Keratinocyte (primary cell): ENCODE measurements at regions not wholly inside any gene's neighbourhood (a gene's known extent, or its start where the extent isn't known, plus 50 kb on each side); places are given as distances from the start of the nearest gene placed in this dataset.

Experiments used
- DNase-seq: peaks from one replicate; pipeline ENCODE4 v3.0.0-alpha.2; 2011; ENCODE audit warnings: low read depth, missing footprints, low spot score
- FAIRE-seq: peaks from 2 replicates; lab custom pipeline; 2011; peaks lifted over from hg19 to GRCh38; lab: Jason Lieb, UNC
- H2AFZ ChIP-seq: 2 replicates; pipeline ENCODE4 v1.6.0; 2012; ENCODE audit warnings: low read length, control low read depth, inconsistent platforms; ENCODE audit not compliant: control insufficient read depth
- H3K27ac ChIP-seq: 2 replicates; pipeline ENCODE4 v1.5.1; 2011; ENCODE audit warnings: low read length; ENCODE audit not compliant: control insufficient read depth, insufficient read depth
- H3K27me3 ChIP-seq: 3 replicates; pipeline ENCODE4 v1.6.0; 2011; ENCODE audit warnings: low read length; ENCODE audit not compliant: control insufficient read depth, insufficient read depth; ENCODE audit errors: extremely low read depth
- H3K36me3 ChIP-seq, 2 experiments: 2 replicates in 1 of 2; 3 replicates in 1 of 2; pipeline ENCODE4 v1.5.1; 2011; ENCODE audit warnings: low read length in 2 of 2, mild to moderate bottlenecking in 1 of 2; ENCODE audit not compliant: control insufficient read depth in 2 of 2, insufficient read depth in 2 of 2; ENCODE audit errors: extremely low read depth in 1 of 2
- H3K4me1 ChIP-seq: 3 replicates; pipeline ENCODE4 v1.5.1; 2011; ENCODE audit warnings: low read length; ENCODE audit not compliant: control insufficient read depth, insufficient read depth; ENCODE audit errors: extremely low read depth
- H3K4me2 ChIP-seq: 3 replicates; pipeline ENCODE4 v1.6.0; 2011; ENCODE audit warnings: low read depth, low read length; ENCODE audit not compliant: control insufficient read depth, insufficient read depth; ENCODE audit errors: extremely low read depth
- H3K4me3 ChIP-seq, 3 experiments: fragments of 200-600 bp in 1 of 3; sonication (generic) in 1 of 3; 2 replicates in 2 of 3; 3 replicates in 1 of 3; pipeline ENCODE4 v1.5.1; 2011 to 2016; ENCODE audit warnings: low read length in 3 of 3, mild to moderate bottlenecking in 3 of 3, control low read depth in 2 of 3, inconsistent platforms in 1 of 3, low read depth in 1 of 3, mixed read lengths in 1 of 3, mixed run types in 1 of 3, moderate library complexity in 1 of 3; ENCODE audit not compliant: control insufficient read depth in 2 of 3, insufficient read depth in 2 of 3; ENCODE audit errors: extremely low read depth in 1 of 3
- H3K79me2 ChIP-seq: 2 replicates; pipeline ENCODE4 v1.6.0; 2012; ENCODE audit warnings: low read length; ENCODE audit not compliant: control insufficient read depth, insufficient read depth
- H3K9ac ChIP-seq: 3 replicates; pipeline ENCODE4 v1.6.0; 2011; ENCODE audit warnings: low read length; ENCODE audit not compliant: control insufficient read depth, insufficient read depth; ENCODE audit errors: extremely low read depth
- H3K9me1 ChIP-seq: 3 replicates; pipeline ENCODE4 v1.6.0; 2011; ENCODE audit warnings: low read length; ENCODE audit not compliant: control insufficient read depth, insufficient read depth; ENCODE audit errors: extremely low read depth
- H3K9me3 ChIP-seq: 2 replicates; pipeline ENCODE4 v1.5.1; 2012; ENCODE audit warnings: low read depth, low read length; ENCODE audit not compliant: control insufficient read depth
- H4K20me1 ChIP-seq: 3 replicates; pipeline ENCODE4 v1.6.0; 2011; ENCODE audit warnings: low read length; ENCODE audit not compliant: control insufficient read depth, insufficient read depth; ENCODE audit errors: extremely low read depth
- EZH2 ChIP-seq: IDR thresholded peaks from one replicate; pipeline ENCODE4 v1.6.1; 2012; ENCODE audit warnings: inconsistent platforms, mild to moderate bottlenecking, low read length, moderate library complexity
- dilution Hi-C: fragments of 300-500 bp; cut with MboI; formaldehyde crosslinking; loops from one replicate; pipeline ENCODE4 v1.7.0; 2020; ENCODE audit warnings: low sequenced_read_pairs; ENCODE audit not compliant: extremely low pct_ligation_motif_present
- TF ChIP-seq, protein P1 (sequence below), 3 experiments: IDR thresholded peaks in 1 of 3; conservative IDR thresholded peaks in 1 of 3; optimal IDR thresholded peaks in 1 of 3; 2 replicates in 2 of 3; 3 replicates in 1 of 3; pipeline versions ENCODE3 to v1.5.1; 2011; ENCODE audit warnings: low read length in 3 of 3, mild to moderate bottlenecking in 3 of 3, moderate library complexity in 2 of 3, control low read depth in 1 of 3, inconsistent platforms in 1 of 3; ENCODE audit not compliant: insufficient read depth in 2 of 3; ENCODE audit errors: extremely low read depth in 1 of 3

DNA sequence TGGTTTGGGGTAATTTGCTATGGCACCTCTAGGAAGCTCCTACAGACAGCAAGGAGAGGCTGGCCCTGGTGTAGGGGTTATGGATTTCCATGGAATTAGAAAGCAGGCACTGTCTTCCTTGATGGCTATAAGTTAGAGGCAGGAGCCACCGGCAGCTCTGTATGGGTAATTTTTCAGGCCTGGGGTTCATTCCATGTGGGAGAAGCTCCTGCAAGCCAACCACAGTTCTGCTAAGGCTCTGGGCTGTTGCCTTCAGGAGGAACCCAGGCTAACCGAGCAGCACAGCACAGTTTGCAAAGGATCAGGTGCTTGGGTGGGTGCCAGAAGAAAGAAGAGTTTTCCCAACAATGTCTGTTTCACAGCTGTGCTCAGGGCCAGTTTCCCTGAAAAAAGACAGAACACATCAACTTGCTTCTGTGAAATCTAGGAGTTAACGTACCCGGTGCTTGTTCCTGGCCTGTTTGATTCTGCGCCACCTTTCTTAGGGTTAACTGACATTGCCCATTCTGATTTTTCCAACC lies 162.8 kb upstream of the MYLIP start:
- H3K79me2 ChIP-seq: no peaks in the 10 kb centered on the region
- TF ChIP-seq EZH2: no peak
- TF ChIP-seq, protein P1, sequence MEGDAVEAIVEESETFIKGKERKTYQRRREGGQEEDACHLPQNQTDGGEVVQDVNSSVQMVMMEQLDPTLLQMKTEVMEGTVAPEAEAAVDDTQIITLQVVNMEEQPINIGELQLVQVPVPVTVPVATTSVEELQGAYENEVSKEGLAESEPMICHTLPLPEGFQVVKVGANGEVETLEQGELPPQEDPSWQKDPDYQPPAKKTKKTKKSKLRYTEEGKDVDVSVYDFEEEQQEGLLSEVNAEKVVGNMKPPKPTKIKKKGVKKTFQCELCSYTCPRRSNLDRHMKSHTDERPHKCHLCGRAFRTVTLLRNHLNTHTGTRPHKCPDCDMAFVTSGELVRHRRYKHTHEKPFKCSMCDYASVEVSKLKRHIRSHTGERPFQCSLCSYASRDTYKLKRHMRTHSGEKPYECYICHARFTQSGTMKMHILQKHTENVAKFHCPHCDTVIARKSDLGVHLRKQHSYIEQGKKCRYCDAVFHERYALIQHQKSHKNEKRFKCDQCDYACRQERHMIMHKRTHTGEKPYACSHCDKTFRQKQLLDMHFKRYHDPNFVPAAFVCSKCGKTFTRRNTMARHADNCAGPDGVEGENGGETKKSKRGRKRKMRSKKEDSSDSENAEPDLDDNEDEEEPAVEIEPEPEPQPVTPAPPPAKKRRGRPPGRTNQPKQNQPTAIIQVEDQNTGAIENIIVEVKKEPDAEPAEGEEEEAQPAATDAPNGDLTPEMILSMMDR (optimal IDR thresholded peaks at IDR 0.05 in 1 of 3, IDR thresholded peaks at IDR 0.05 in 1 of 3, conservative IDR thresholded peaks at IDR 0.05 in 1 of 3; ENCODE audit: extremely low read depth in 1 of 3, insufficient read depth in 2 of 3, low read length in 3 of 3): no peak
- H2AFZ ChIP-seq: no peak overlapping the region
- DNase-seq (no peak), FAIRE-seq (no peak)
- peaks cover 36% of the 10 kb centered on the region for H3K4me1 ChIP-seq
- no peaks in the 10 kb centered on the region for H3K36me3 ChIP-seq
- no peak overlapping the region for H3K4me2 ChIP-seq
- no peaks in the 10 kb centered on the region for H3K9me3 ChIP-seq
- H3K27ac ChIP-seq: no peak overlapping the region
- H3K27me3 ChIP-seq: no peaks in the 10 kb centered on the region
- no peaks in the 10 kb centered on the region for H4K20me1 ChIP-seq
- H3K4me3 ChIP-seq: no peak overlapping the region
- no peak overlapping the region for H3K9ac ChIP-seq
- dilution Hi-C loops: no loop called here
- H3K9me1 ChIP-seq: no peaks in the 10 kb centered on the region

DNA sequence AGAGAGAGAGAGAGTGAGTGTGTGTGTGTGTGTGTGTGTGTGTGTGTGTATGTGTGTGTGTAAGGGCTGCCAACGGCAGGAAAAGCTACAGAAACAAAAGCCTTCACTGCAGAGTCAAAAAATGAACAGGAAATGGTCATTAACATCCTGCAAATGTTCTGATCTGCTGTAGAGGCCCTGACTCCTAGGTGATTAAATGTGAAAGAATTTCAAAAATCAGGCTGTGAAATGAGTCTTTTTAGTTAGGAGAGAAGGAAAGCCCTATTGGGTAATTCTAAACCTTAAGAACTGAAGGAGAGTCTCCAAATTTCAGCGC lies 166.5 kb upstream of the MYLIP start:
- Histone ChIP-seq H3K9me1 (no peaks in the 10 kb centered on the region), H3K4me1 (peaks cover 16% of the 10 kb centered on the region), H3K36me3 (no peaks in the 10 kb centered on the region), H3K9ac (no peak overlapping the region), H3K27ac (peak overlapping the region; percentile 42), H3K9me3 (no peaks in the 10 kb centered on the region), H3K4me3 (no peak overlapping the region), H2AFZ (peak overlapping the region; percentile 61), H3K79me2 (no peaks in the 10 kb centered on the region), H4K20me1 (no peaks in the 10 kb centered on the region), H3K4me2 (peak overlapping the region; percentile 43), H3K27me3 (no peaks in the 10 kb centered on the region)
- no peak for TF ChIP-seq EZH2
- TF ChIP-seq, protein P1 (optimal IDR thresholded peaks at IDR 0.05 in 1 of 3, IDR thresholded peaks at IDR 0.05 in 1 of 3, conservative IDR thresholded peaks at IDR 0.05 in 1 of 3; ENCODE audit: extremely low read depth in 1 of 3, insufficient read depth in 2 of 3, low read length in 3 of 3): no peak
- no peak for DNase-seq
- dilution Hi-C loops: no loop called here
- peak; percentile 60 for FAIRE-seq
